ENCODE measurements at regions not wholly inside any gene's neighbourhood (a gene's known extent, or its start where the extent isn't known, plus 50 kb on each side); places are given as distances from the start of the nearest gene placed in this dataset.

DNA sequence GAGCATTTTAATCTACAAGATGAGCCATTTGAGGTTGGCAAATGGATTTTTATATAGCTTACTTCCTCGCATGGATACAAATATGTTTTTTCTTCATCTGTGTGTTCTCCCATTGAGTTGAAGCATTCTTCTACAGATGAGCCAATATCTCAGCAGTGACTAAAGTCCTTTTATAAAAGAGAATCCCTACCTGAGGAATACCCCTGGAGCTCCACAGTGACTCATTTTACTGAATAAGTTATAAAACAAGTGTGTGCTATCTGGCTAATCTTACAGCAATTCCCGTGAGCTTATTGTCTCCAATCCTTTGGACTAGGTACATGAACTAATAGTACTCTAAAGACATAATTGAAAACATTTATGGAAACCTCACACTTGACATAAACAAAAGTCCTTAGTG is 354.2 kb upstream of the BCHE start:
- no peak for TF ChIP-seq CTCF (IDR thresholded peaks at IDR 0.05)

DNA sequence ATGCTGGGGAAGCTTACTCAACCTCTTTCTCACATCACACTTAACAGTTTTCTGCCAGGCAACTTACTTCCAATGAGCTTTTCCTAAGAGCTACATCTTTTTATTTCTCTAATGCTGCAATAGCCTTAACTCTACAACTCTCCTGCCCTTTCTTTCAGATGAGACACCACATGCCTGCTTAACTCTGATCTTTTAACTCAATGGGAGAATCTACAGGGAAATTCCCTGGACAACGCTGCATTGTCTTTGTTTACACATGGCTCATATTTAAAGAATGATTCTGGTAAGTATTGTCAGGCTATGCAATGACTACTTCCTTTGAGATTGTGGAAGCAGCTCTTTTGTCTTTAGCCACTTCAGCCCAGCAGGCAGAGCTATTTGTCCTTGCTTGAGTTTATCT is 353.1 kb upstream of the BCHE start:
- TF ChIP-seq CTCF (IDR thresholded peaks at IDR 0.05): no peak

GRCh38 chr3:166187237-166187636 is 350.0 kb upstream of the BCHE start:
- TF ChIP-seq CTCF (IDR thresholded peaks at IDR 0.05): no peak

DNA sequence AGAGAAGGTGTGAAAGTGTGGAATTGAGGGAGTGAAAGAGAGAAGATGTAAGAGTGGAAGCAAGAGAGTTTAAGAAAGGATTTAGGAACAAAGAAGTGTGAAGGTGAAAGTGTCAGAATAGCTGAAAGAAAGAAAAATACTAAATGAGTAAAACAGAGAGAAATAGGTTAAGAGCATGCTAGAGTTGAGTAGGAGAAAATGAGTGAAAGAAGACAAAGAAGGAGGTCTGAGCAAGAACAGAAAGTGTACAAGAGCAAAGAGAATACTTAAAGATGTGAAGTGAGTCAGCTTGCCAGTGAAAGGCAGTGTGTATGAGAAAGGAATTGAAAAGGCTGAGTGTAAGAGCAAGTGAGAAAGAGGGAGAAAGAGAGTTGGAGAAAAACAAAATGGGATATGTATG is 348.8 kb upstream of the BCHE start:
- no peak for TF ChIP-seq CTCF (IDR thresholded peaks at IDR 0.05)

DNA sequence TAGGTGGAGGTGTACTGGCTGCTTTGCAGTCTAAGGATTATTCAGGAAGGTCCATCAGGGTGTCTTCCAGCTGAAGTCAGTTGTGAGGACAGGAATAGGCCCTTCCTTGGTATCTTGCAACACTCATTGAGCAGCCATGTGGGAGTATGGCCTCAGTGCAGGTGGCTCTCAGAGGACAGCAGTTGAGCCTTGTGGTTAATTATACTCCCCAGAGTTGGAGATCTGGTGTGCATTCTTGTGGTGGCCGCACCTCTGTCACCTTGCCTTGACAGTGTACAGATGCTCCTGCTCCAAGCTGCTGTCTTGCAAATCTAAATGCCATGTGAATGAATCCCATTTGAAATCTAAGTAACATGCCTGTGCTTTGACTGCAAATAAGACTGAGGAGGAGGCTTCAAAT is 339.9 kb upstream of the BCHE start:
- no peak for TF ChIP-seq CTCF (IDR thresholded peaks at IDR 0.05)

DNA sequence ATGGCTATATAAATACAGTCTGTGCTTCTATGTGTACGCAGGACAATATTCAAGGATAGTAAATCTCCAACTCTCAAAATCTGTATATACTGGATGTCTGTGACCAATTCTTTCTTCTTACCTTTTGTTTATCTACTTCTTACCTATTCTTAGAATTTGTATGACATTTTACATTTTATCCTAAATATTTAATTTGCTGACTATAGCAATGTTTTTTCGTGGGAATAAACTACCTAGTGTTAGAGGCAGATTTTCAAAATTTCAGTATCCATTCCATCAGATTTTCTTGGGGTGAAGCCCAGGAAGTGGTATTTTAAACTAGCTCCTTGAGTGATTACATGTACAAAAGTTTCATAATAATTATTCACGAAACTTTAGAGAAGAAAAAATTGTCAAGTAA is 334.5 kb upstream of the BCHE start:
- no peak for TF ChIP-seq CTCF (IDR thresholded peaks at IDR 0.05)

GRCh38 chr3:166169681-166170080 is 332.5 kb upstream of the BCHE start:
- TF ChIP-seq CTCF (IDR thresholded peaks at IDR 0.05): no peak

DNA sequence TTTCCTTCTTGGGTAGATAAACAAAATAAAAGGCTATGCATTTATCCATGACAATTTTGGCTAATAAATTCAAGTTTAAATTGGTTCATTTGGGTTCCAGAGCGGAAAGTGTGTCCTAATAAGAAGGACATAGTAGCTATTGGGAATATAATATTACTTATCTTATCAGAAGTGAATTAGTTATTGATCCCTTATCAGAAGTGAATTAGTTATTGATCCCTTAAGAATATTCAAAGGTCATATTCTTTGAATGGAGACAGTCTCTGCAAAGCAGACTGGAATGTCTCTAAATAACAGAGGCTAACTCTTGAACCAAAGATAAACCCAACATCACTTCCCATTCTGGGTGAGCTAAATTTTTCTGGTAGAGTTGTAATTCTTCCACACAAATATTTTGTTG is 290.7 kb upstream of the BCHE start:
- no peak for TF ChIP-seq CTCF (IDR thresholded peaks at IDR 0.05)

Measured in LNCAP (cell line).